ENCODE measurements at regions not wholly inside any gene's neighbourhood (a gene's known extent, or its start where the extent isn't known, plus 50 kb on each side); places are given as distances from the start of the nearest gene placed in this dataset.

- H3K4me1 ChIP-seq (ENCODE audit: insufficient read depth, low read length, severe bottlenecking) = no peaks in the 10 kb centered on the region
- H3K4me3 ChIP-seq (ENCODE audit: low read depth, low read length, poor library complexity, severe bottlenecking) = no peak overlapping the region
- H3K27ac ChIP-seq (ENCODE audit: low read depth, low read length, poor library complexity, severe bottlenecking) = no peak overlapping the region
- H3F3A ChIP-seq (ENCODE audit: insufficient read depth, low read length) = no peaks in the 10 kb centered on the region
- H3K27me3 ChIP-seq (ENCODE audit: insufficient read depth, low read length) = no peaks in the 10 kb centered on the region
- no peaks in the 10 kb centered on the region for H3K9me3 ChIP-seq (ENCODE audit: low read length)
- H4K20me1 ChIP-seq (ENCODE audit: insufficient read depth, low read length) = no peaks in the 10 kb centered on the region
- H3K36me3 ChIP-seq (ENCODE audit: insufficient read depth, low read length) = no peaks in the 10 kb centered on the region
- no peak for TF ChIP-seq CTCF (IDR thresholded peaks at IDR 0.05; ENCODE audit: low read length)
- no peak for TF ChIP-seq EZH2 (IDR thresholded peaks at IDR 0.05; ENCODE audit: borderline replicate concordance, low read length)
- no peaks in the 10 kb centered on the region for H3K9me2 ChIP-seq (ENCODE audit: low read depth, low read length)
- H3K4me2 ChIP-seq (ENCODE audit: low read length) = no peak overlapping the region
- no peak overlapping the region for H2AFZ ChIP-seq (ENCODE audit: low read length)
- H3K79me2 ChIP-seq (ENCODE audit: insufficient read depth, low read length) = no peaks in the 10 kb centered on the region
- no peak overlapping the region for H3K9ac ChIP-seq (ENCODE audit: low read length)
Measured at GRCh38 chr1:221306239-221306638, 427.0 kb downstream of the HLX start.

- Histone ChIP-seq H3K4me1 (ENCODE audit: insufficient read depth, low read length, severe bottlenecking) (no peaks in the 10 kb centered on the region), H3F3A (ENCODE audit: insufficient read depth, low read length) (no peaks in the 10 kb centered on the region), H2AFZ (ENCODE audit: low read length) (no peak overlapping the region), H3K36me3 (ENCODE audit: insufficient read depth, low read length) (no peaks in the 10 kb centered on the region), H3K9me2 (ENCODE audit: low read depth, low read length) (no peaks in the 10 kb centered on the region), H3K79me2 (ENCODE audit: insufficient read depth, low read length) (no peaks in the 10 kb centered on the region), H3K27me3 (ENCODE audit: insufficient read depth, low read length) (no peaks in the 10 kb centered on the region), H3K9me3 (ENCODE audit: low read length) (no peaks in the 10 kb centered on the region), H4K20me1 (ENCODE audit: insufficient read depth, low read length) (no peaks in the 10 kb centered on the region), H3K9ac (ENCODE audit: low read length) (no peak overlapping the region), H3K4me3 (ENCODE audit: low read depth, low read length, poor library complexity, severe bottlenecking) (no peak overlapping the region), H3K4me2 (ENCODE audit: low read length) (no peak overlapping the region), H3K27ac (ENCODE audit: low read depth, low read length, poor library complexity, severe bottlenecking) (no peak overlapping the region)
- TF ChIP-seq EZH2 (IDR thresholded peaks at IDR 0.05; ENCODE audit: borderline replicate concordance, low read length) (no peak), CTCF (IDR thresholded peaks at IDR 0.05; ENCODE audit: low read length) (no peak)
Measured at GRCh38 chr1:221308534-221309511, 429.6 kb downstream of the HLX start.

- H3K4me2 ChIP-seq (ENCODE audit: low read length) = no peak overlapping the region
- H3K27ac ChIP-seq (ENCODE audit: low read depth, low read length, poor library complexity, severe bottlenecking) = no peak overlapping the region
- H3K27me3 ChIP-seq (ENCODE audit: insufficient read depth, low read length) = no peaks in the 10 kb centered on the region
- no peaks in the 10 kb centered on the region for H3K79me2 ChIP-seq (ENCODE audit: insufficient read depth, low read length)
- H3F3A ChIP-seq (ENCODE audit: insufficient read depth, low read length) = no peaks in the 10 kb centered on the region
- H3K9me3 ChIP-seq (ENCODE audit: low read length) = no peaks in the 10 kb centered on the region
- H3K4me3 ChIP-seq (ENCODE audit: low read depth, low read length, poor library complexity, severe bottlenecking) = no peak overlapping the region
- H3K9ac ChIP-seq (ENCODE audit: low read length) = no peak overlapping the region
- H2AFZ ChIP-seq (ENCODE audit: low read length) = no peak overlapping the region
- no peaks in the 10 kb centered on the region for H3K9me2 ChIP-seq (ENCODE audit: low read depth, low read length)
- no peak for TF ChIP-seq EZH2 (IDR thresholded peaks at IDR 0.05; ENCODE audit: borderline replicate concordance, low read length)
- no peak for TF ChIP-seq CTCF (IDR thresholded peaks at IDR 0.05; ENCODE audit: low read length)
- H3K4me1 ChIP-seq (ENCODE audit: insufficient read depth, low read length, severe bottlenecking) = no peaks in the 10 kb centered on the region
- no peaks in the 10 kb centered on the region for H4K20me1 ChIP-seq (ENCODE audit: insufficient read depth, low read length)
- no peaks in the 10 kb centered on the region for H3K36me3 ChIP-seq (ENCODE audit: insufficient read depth, low read length)
Measured at GRCh38 chr1:221309723-221310122, 430.5 kb downstream of the HLX start.
